Lower lobe of right lung (tissue), 2 donors: ENCODE measurements at regions not wholly inside any gene's neighbourhood (a gene's known extent, or its start where the extent isn't known, plus 50 kb on each side); places are given as distances from the start of the nearest gene placed in this dataset.

Source experiments
- ATAC-seq, 2 donors: fragments of 200-7000 bp; cut with Tn5 transposase; one replicate each; pipeline ENCODE4 v1.9.1; 2020 to 2022; ENCODE audit warnings: mild to moderate bottlenecking in 2 of 2, moderate library complexity in 2 of 2
- DNase-seq: peaks from one replicate; pipeline ENCODE4 v3.0.0-alpha.2; 2020
- H3K27ac ChIP-seq: fragments of 200-600 bp; one replicate; pipeline ENCODE4 v1.8.0; 2022
- H3K27me3 ChIP-seq: fragments of 200-600 bp; one replicate; pipeline ENCODE4 v1.8.0; 2022; ENCODE audit warnings: low read depth
- H3K36me3 ChIP-seq: fragments of 200-600 bp; one replicate; pipeline ENCODE4 v1.8.0; 2022; ENCODE audit warnings: mild to moderate bottlenecking
- H3K4me1 ChIP-seq: fragments of 200-600 bp; one replicate; pipeline ENCODE4 v1.8.0; 2022
- H3K4me3 ChIP-seq: fragments of 200-600 bp; one replicate; pipeline ENCODE4 v1.8.0; 2022; ENCODE audit warnings: mild to moderate bottlenecking
- H3K9me3 ChIP-seq: fragments of 200-600 bp; one replicate; pipeline ENCODE4 v1.8.0; 2022
- CTCF ChIP-seq: fragments of 200-600 bp; IDR thresholded peaks from one replicate; pipeline ENCODE4 v1.8.0; 2022; ENCODE audit warnings: antibody characterized with exemption, mild to moderate bottlenecking
- intact Hi-C: fragments of 100-400 bp; cut with DNase I; formaldehyde crosslinking; loops from one replicate; pipeline ENCODE4 v1.11.0; 2022
- donor health status: DM: no; HTN: yes; CAD: no; lungs with severe emphysema.

GRCh38 chr21:16309250-16309971 lies 579.6 kb downstream of the USP25 start:
- no peak overlapping the region for H3K27ac ChIP-seq
- no peak for ATAC-seq
- no peaks in the 10 kb centered on the region for H3K4me1 ChIP-seq
- no peak for TF ChIP-seq CTCF
- H3K4me3 ChIP-seq, result no peak overlapping the region
- no peaks in the 10 kb centered on the region for H3K9me3 ChIP-seq
- no peaks in the 10 kb centered on the region for H3K36me3 ChIP-seq
- H3K27me3 ChIP-seq, result no peaks in the 10 kb centered on the region
- intact Hi-C loops, result no loop called here
- DNase-seq, result no peak

- no peaks in the 10 kb centered on the region for H3K36me3 ChIP-seq
- H3K4me3 ChIP-seq, result no peak overlapping the region
- no peak overlapping the region for H3K27ac ChIP-seq
- no peaks in the 10 kb centered on the region for H3K9me3 ChIP-seq
- no peaks in the 10 kb centered on the region for H3K27me3 ChIP-seq
- DNase-seq (no peak), ATAC-seq (no peak)
- intact Hi-C loops, result no loop called here
- H3K4me1 ChIP-seq, result no peaks in the 10 kb centered on the region
- no peak for TF ChIP-seq CTCF
Measured at GRCh38 chr21:16310176-16310575, 580.4 kb downstream of the USP25 start.

DNA sequence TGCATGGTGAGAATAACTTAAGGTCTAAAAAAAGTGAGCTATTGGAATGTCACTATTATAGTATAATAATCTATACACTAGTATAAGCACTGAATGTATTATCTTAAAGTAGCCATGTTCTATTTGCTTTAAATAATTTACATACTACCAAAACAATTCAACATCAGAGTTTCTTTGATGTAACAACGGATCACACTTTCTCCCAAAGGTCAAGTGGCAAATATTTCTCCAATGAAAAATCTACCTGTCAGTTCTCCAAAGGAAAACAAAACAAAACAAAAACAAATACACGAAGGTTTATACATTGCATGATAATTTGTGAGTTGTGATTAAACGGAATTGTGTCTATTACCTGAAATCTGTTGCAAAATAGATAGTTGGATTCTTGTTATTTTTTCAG lies 581.4 kb downstream of the USP25 start:
- H3K36me3 ChIP-seq, result no peaks in the 10 kb centered on the region
- H3K4me3 ChIP-seq, result no peak overlapping the region
- intact Hi-C loops, result no loop called here
- no peaks in the 10 kb centered on the region for H3K9me3 ChIP-seq
- ATAC-seq, result no peak
- no peaks in the 10 kb centered on the region for H3K27me3 ChIP-seq
- no peak for DNase-seq
- H3K27ac ChIP-seq, result no peak overlapping the region
- no peak for TF ChIP-seq CTCF
- no peaks in the 10 kb centered on the region for H3K4me1 ChIP-seq

- no peaks in the 10 kb centered on the region for H3K36me3 ChIP-seq
- H3K4me3 ChIP-seq, result no peak overlapping the region
- H3K9me3 ChIP-seq, result no peaks in the 10 kb centered on the region
- DNase-seq, result no peak
- H3K27ac ChIP-seq, result no peak overlapping the region
- no peak for ATAC-seq
- no peak for TF ChIP-seq CTCF
- H3K4me1 ChIP-seq, result no peaks in the 10 kb centered on the region
- no peaks in the 10 kb centered on the region for H3K27me3 ChIP-seq
- intact Hi-C loops, result no loop called here
Measured at GRCh38 chr21:16312321-16312720, 582.5 kb downstream of the USP25 start.

DNA sequence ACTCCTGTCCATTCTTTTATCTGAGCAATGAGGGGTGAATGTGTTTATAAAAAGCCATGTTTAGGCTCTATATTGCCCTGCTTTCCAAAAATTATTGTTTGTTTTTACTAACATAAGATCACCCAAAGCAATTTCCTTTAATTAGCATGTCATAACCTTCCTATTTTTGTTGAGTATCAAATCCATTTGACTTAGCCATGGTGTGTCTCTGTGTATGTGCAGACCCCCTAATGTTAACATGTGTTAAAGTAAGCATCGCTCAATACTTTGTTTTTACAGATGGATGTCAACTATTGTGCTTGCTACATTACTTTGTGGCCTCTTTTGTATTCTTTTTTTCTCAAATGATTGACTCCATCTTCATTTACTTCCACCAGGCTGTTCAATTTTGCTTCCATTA lies 585.4 kb downstream of the USP25 start:
- no peak for ATAC-seq
- intact Hi-C loops, result no loop called here
- Histone ChIP-seq H3K9me3 (no peaks in the 10 kb centered on the region), H3K27me3 (no peaks in the 10 kb centered on the region), H3K27ac (no peak overlapping the region), H3K36me3 (no peaks in the 10 kb centered on the region), H3K4me3 (no peak overlapping the region), H3K4me1 (no peaks in the 10 kb centered on the region)
- TF ChIP-seq CTCF, result no peak
- DNase-seq, result no peak
